Mesodermal cell (in vitro differentiated cells): ENCODE measurements at regions not wholly inside any gene's neighbourhood (a gene's known extent, or its start where the extent isn't known, plus 50 kb on each side); places are given as distances from the start of the nearest gene placed in this dataset.

ENCODE experiments used
- H3K27ac ChIP-seq: 2 replicates; pipeline ENCODE4 v1.7.0; 2013; ENCODE audit warnings: mild to moderate bottlenecking, low read depth, low read length, moderate library complexity; ENCODE audit not compliant: severe bottlenecking
- H3K36me3 ChIP-seq: 2 replicates; pipeline ENCODE4 v1.7.1; 2013; ENCODE audit warnings: mild to moderate bottlenecking, low read length, moderate library complexity; ENCODE audit not compliant: control insufficient read depth, insufficient read depth
- H3K4me1 ChIP-seq: one replicate; pipeline ENCODE4 v1.7.1; 2013; ENCODE audit warnings: mild to moderate bottlenecking, low read length; ENCODE audit not compliant: insufficient read depth, control insufficient read depth, poor library complexity, severe bottlenecking
- H3K4me3 ChIP-seq: 2 replicates; pipeline ENCODE4 v1.7.0; 2013; ENCODE audit warnings: low read length, control low read depth, mild to moderate bottlenecking; ENCODE audit not compliant: insufficient read depth, poor library complexity, severe bottlenecking; ENCODE audit errors: extremely low read depth
- H3K9me3 ChIP-seq: 2 replicates; pipeline ENCODE4 v1.7.1; 2013; ENCODE audit warnings: mild to moderate bottlenecking, low read length, moderate library complexity; ENCODE audit not compliant: control insufficient read depth
- WGBS, 2 experiments: methylation state at CpG; one replicate each; pipeline ENCODE4 v1.1.5; 2013; ENCODE audit warnings: missing lambda C conversion rate in 2 of 2; ENCODE audit not compliant: insufficient coverage in 2 of 2; 5-methylcytosine and 5-hydroxymethylcytosine counted together

DNA sequence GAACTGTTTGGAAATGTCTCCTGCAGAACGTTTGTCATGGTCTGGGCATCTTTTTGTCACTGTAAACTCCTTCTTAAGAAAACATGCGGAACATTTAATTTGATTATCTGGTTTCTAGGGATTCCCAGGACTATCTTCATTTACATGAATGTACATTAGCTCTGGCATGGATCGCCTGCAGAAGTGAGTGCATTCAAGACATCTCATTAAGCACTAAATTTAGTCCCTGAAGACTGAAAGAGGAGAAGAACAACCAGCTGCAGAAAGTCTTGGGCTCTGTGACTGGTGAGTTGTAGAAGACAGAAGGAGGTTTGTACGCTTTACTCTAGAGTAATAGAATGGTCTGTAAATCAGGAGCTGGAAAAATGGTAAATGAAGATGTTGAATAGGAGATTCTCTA, 540.7 kb downstream of the BCKDHB start:
- peaks cover 3% of the 10 kb centered on the region for H3K9me3 ChIP-seq
- no peaks in the 10 kb centered on the region for H3K36me3 ChIP-seq
- H3K4me3 ChIP-seq, result no peak overlapping the region
- no peak overlapping the region for H3K27ac ChIP-seq
- 77 to 100% methylated on average over 1 to 3 of the region's 4 CpGs for WGBS, 2 experiments
- H3K4me1 ChIP-seq, result no peaks in the 10 kb centered on the region

DNA sequence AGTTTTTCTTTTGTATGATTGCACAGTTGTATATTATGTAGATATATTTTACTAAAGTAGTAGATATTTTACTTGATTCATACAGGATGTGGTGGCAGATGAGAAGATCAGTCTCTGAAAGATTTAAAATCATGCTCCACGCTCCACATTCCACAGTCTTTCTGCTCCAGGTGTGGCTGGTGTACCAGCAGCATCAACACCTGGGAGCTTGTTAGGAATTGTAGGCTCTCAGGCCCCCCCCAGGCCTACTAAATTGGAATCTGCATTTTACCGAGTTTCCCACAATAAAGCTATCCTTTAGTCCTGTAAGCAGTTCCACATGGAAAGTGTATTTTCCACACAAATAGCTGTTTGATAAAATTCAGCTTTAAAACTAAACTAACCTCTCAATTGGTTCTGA, 537.4 kb downstream of the BCKDHB start:
- WGBS, 2 experiments, result 86 to 100% methylated on average over 1 of the region's 2 CpGs
- Histone ChIP-seq H3K4me1 (peaks cover 7% of the 10 kb centered on the region), H3K9me3 (peaks cover 3% of the 10 kb centered on the region), H3K27ac (no peak overlapping the region), H3K36me3 (no peaks in the 10 kb centered on the region), H3K4me3 (no peak overlapping the region)

DNA sequence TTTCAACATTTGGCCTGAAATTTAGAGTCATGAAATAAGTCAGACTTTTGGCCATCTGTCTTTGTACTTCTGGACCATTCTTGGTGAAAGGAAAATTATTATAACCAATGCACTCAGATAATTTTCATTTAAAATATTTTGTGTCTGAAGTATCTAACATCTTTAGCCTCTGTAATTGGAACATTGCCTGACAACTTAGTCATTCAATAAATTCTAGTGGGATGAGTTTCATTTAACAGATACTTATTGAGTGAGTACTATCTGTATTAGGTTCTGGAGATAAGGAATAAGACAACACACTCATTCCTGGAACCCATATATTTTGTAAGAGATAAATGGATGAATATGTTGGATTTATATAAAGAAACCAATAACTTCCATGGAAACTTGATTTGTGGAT, 536.0 kb downstream of the BCKDHB start:
- no peak overlapping the region for H3K4me3 ChIP-seq
- peaks cover 3% of the 10 kb centered on the region for H3K9me3 ChIP-seq
- H3K36me3 ChIP-seq, result no peaks in the 10 kb centered on the region
- H3K27ac ChIP-seq, result no peak overlapping the region
- H3K4me1 ChIP-seq, result peaks cover 7% of the 10 kb centered on the region

DNA sequence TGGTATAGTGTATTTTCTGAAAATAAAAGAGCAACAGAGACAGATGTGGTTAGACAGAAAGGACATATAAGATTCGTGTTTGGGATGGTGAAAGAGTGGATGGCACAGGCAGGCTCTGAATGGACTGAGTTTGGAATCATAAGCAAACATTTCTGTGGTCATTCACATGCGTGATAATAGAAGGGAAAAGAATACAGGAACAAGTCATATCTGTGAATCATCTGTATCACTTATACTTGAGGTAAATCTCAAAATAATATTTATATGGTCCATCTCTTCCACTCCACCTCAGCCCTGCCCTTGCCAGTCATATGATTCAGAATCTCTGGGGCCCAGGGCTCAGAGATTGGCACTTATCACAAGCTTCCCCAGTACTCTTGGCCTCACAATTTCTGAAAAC, 535.1 kb downstream of the BCKDHB start:
- no peak overlapping the region for H3K4me3 ChIP-seq
- H3K27ac ChIP-seq, result no peak overlapping the region
- peaks cover 7% of the 10 kb centered on the region for H3K4me1 ChIP-seq
- H3K9me3 ChIP-seq, result peaks cover 3% of the 10 kb centered on the region
- WGBS, 2 experiments, result 50 to 93% methylated on average over 1 of the region's 2 CpGs
- no peaks in the 10 kb centered on the region for H3K36me3 ChIP-seq

DNA sequence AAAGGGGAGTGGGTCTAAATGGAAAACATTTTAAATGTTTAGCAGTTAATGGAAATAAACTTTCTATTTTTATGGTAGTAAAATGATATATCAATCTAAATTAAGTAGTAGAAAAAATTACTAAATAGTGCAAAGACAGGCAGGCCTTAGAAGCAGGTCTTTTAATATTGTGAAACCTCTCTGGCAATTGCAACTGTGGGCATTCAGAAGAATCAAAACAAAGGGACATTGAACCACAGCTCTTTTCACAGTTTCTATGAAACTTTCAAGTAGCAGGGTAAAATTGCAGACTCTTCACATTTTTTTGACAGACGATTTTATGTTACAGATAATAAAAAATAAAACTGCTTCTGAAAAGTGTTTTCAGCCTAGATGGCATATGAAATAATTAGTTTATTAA, 533.7 kb downstream of the BCKDHB start:
- H3K4me3 ChIP-seq, result no peak overlapping the region
- peaks cover 7% of the 10 kb centered on the region for H3K4me1 ChIP-seq
- H3K27ac ChIP-seq, result no peak overlapping the region
- H3K36me3 ChIP-seq, result no peaks in the 10 kb centered on the region
- H3K9me3 ChIP-seq, result peaks cover under 1% of the 10 kb centered on the region
- no CpG with 5 or more reads among the region's 1 CpG for WGBS, 2 experiments

DNA sequence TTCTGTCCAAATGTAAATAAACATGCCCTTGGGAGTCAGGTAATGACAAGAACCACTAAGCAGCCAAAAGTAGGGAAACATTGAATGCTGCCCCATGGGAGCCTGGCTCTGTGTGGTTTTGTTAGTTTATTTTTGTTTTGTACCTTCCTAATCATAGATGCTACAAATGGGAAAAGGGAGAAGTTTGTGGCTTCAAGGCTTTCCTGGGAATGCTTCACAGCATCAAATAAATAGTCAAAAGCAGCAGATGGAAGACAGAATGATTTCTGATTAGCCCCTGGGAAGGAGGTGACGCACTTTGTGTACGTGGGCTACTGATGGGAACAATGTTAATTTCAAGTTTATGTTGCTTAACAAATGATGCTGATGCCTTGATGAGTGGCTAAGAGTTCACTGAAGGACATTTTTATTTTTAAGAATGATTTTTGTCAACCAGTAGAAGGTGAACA, 532.7 kb downstream of the BCKDHB start:
- peak overlapping the region; percentile 82 for H3K27ac ChIP-seq
- no peaks in the 10 kb centered on the region for H3K36me3 ChIP-seq
- H3K4me3 ChIP-seq, result no peak overlapping the region
- WGBS, 2 experiments, result 93 to 100% methylated on average over 2 of the region's 2 CpGs
- H3K4me1 ChIP-seq, result peaks cover 7% of the 10 kb centered on the region
- no peaks in the 10 kb centered on the region for H3K9me3 ChIP-seq

DNA sequence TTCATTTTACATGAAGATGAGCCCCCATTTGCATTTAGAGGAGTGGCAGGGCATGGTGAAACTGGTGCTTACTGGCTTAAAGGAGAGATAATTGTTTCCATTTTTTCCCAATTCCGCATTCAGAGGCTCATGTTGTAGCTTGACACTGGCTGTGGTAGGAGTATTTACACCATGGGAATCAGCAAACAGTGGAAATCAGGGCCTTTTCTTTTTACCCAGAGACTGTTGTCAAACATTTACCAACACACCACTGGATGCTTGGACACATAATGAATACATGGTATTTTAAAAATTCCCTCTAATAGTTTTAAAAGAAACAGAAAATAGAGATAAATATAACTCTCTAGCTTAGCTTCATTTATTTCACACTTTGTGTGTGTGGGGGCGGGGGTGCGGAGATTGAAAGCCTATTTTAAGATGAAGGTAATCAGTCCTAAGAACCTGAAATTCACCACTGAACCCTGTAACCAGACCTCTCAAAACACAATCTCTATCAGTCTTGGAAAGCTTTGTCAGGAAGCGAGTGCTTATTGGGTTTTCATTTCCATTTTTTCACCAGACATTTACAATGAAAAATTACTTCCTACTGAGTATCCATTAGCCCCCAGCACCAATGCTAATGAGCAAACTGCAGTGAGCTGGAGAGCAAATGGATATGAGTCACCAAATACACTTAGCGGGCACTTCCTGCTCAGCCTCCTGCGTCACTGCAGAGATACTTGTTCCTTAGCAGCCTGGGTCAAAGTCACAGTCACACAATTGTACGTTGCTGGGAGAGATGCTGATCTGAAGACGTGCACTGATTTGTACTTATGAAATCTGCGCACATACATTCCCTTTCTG, 532.0 kb downstream of the BCKDHB start:
- Histone ChIP-seq H3K4me1 (peaks cover 7% of the 10 kb centered on the region), H3K36me3 (no peaks in the 10 kb centered on the region), H3K4me3 (no peak overlapping the region), H3K27ac (peak overlapping the region; percentile 82), H3K9me3 (no peaks in the 10 kb centered on the region)
- WGBS, 2 experiments, result 44 to 49% methylated on average over 3 to 4 of the region's 9 CpGs

DNA sequence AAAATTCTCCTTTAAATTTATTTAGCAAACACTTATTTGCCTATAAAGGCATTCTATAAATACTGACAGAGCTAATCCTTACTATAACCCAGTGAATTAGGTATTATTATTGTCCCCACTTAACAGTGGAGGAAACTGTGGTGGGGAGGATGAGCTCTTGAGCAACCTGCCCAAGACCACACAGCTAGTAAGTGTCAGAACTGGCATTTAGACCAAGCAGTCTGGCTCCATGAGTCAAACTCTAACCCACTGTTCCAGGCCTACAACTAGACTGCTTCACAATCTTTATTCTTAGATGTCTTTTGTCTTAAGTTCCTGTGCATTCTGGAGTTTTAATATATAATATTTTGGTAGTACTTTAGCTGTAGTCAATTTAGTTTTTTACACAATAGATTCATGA, 530.8 kb downstream of the BCKDHB start:
- no peak overlapping the region for H3K4me3 ChIP-seq
- no peaks in the 10 kb centered on the region for H3K36me3 ChIP-seq
- no peaks in the 10 kb centered on the region for H3K9me3 ChIP-seq
- H3K4me1 ChIP-seq, result peaks cover 7% of the 10 kb centered on the region
- no peak overlapping the region for H3K27ac ChIP-seq

DNA sequence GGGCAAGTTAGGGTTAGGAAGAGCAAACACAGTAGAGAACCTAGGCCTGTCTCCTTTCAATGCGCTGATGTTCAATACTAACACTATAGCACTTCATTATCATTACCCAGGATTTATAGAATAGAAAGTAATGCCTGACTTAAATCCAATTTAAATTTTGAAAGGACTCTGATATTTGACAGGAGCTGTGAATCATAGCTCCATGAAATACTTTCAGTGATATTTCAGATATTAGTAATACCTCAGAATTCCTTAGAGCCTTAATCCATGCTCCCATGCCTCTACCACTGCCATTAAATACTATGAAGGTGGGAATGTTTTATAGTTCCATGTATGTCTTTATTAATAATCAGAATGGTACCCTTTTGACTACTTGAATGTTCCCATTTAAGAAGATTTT, 530.2 kb downstream of the BCKDHB start:
- H3K36me3 ChIP-seq, result no peaks in the 10 kb centered on the region
- H3K4me3 ChIP-seq, result no peak overlapping the region
- no CpG with 5 or more reads among the region's 1 CpG for WGBS, 2 experiments
- no peaks in the 10 kb centered on the region for H3K9me3 ChIP-seq
- peaks cover 7% of the 10 kb centered on the region for H3K4me1 ChIP-seq
- no peak overlapping the region for H3K27ac ChIP-seq

DNA sequence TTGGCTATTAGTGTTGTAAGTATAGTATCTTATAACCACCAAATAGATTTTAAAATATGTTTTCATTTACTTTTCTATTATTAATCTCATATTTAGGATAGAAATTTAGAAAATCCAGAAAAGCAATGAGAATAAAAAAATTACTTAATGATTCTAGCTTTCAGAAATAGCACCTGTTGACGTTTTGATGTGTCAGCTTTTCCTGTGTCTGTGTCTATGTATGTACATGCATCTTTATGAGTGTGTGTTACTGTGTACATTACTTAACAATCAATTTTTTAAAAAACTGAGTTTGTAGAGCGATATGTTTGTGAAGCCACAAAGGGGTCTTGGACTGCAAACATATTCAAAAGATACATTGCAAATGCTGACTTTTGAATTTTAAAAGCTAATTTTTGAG, 526.9 kb downstream of the BCKDHB start:
- WGBS, 2 experiments, result no CpG with 5 or more reads among the region's 2 CpGs
- Histone ChIP-seq H3K4me1 (no peaks in the 10 kb centered on the region), H3K9me3 (no peaks in the 10 kb centered on the region), H3K36me3 (no peaks in the 10 kb centered on the region), H3K27ac (no peak overlapping the region), H3K4me3 (no peak overlapping the region)

DNA sequence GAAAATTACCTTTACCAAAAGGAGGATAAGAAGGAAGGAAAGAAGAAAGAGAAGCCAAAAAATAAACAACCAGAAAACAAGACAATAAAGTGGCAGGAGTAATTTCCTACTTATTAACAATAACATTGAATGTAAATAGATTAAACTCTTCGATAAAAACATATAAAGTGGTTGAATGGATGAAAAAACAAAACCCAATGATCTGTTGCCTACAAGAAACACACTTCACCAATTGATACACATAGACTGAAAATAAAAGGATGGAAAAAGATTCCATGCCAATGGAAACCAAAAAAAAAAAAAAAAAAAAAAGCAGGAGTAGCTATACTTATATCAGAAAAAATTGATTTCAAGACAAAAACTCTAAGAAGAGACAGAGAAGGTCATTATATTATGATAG, 518.9 kb downstream of the BCKDHB start:
- Histone ChIP-seq H3K27ac (no peak overlapping the region), H3K36me3 (no peaks in the 10 kb centered on the region), H3K4me3 (no peak overlapping the region), H3K9me3 (no peaks in the 10 kb centered on the region), H3K4me1 (no peaks in the 10 kb centered on the region)
- WGBS, 2 experiments, result no CpG with 5 or more reads among the region's 1 CpG
